ENCODE measurements at regions not wholly inside any gene's neighbourhood (a gene's known extent, or its start where the extent isn't known, plus 50 kb on each side); places are given as distances from the start of the nearest gene placed in this dataset.

DNA sequence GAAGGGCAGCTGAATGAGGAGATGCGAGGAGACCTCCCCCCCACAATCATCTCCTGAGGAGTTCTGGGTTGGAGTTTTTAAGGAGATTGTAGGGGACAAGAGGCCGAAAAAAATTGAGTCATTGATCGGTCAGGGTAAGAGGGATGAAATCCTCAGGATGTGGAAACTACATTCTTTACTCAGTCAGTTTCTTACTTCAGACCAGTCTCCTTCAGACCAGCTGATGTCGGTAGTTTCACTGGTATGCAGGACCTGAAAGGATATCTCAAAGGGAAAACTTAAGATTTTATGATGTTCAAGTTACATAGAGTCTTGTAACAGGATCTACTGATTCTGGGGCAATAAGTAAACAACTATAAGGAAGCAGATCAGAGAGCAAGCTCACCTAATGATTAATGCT lies 51.7 kb upstream of the RFXAP start:
- Histone ChIP-seq H3K4me2 (ENCODE audit: insufficient read depth in 1 of 2, low read depth in 2 of 2, low read length in 2 of 2) (no peak overlapping the region), H3K56ac (replicated peaks; ENCODE audit: insufficient read length, low read depth, low read length) (no peak overlapping the region), H4K20me1 (replicated peaks in 1 of 2; ENCODE audit: control insufficient read depth in 1 of 2, insufficient read depth in 2 of 2, low read length in 2 of 2) (no peaks in the 10 kb centered on the region), H4K8ac (ENCODE audit: extremely low read depth, insufficient read depth, low read length) (no peak overlapping the region), H3K4ac (replicated peaks; ENCODE audit: insufficient read length, low read depth, low read length) (no peak overlapping the region), H2AK5ac (ENCODE audit: low read depth, low read length) (no peak overlapping the region), H2AFZ (ENCODE audit: low read length) (no peak overlapping the region), H3K79me1 (ENCODE audit: low read depth, low read length) (no peaks in the 10 kb centered on the region), H3K27ac (ENCODE audit: low read depth, low read length) (no peak overlapping the region), H3K36me3 (ENCODE audit: control insufficient read depth in 2 of 4, insufficient read depth in 4 of 4, low read length in 3 of 4) (no peaks in the 10 kb centered on the region), H2BK5ac (ENCODE audit: low read depth, low read length) (no peak overlapping the region), H2BK15ac (ENCODE audit: low read length) (no peak overlapping the region), H2BK20ac (ENCODE audit: low read length) (no peak overlapping the region), H3K4me3 (ENCODE audit: extremely low read depth in 1 of 4, insufficient read depth in 2 of 4, low read depth in 3 of 4, low read length in 4 of 4) (no peak overlapping the region), H3K14ac (ENCODE audit: insufficient read length) (no peak overlapping the region), H4K5ac (ENCODE audit: insufficient read length, low read depth, low read length) (no peak overlapping the region), H4K91ac (replicated peaks; ENCODE audit: insufficient read length, low read length) (no peak overlapping the region), H3K18ac (ENCODE audit: extremely low read depth, low read length) (no peak overlapping the region), H3K9me3 (ENCODE audit: insufficient read depth in 2 of 2, low read depth in 1 of 2, low read length in 1 of 2) (peaks cover 0 to 3% of the 10 kb centered on the region in 2 experiments; a peak in 1 of 4 replicates), H2BK12ac (ENCODE audit: low read depth, low read length) (no peak overlapping the region), H2BK120ac (replicated peaks; ENCODE audit: low read depth, low read length) (no peak overlapping the region), H3K9ac (replicated peaks in 1 of 4; ENCODE audit: extremely low read depth in 1 of 4, low read depth in 3 of 4, low read length in 3 of 4) (no peak overlapping the region), H3K27me3 (replicated peaks in 1 of 4; ENCODE audit: control insufficient read depth in 3 of 4, extremely low read depth in 1 of 4, insufficient read depth in 3 of 4, low read length in 3 of 4) (no peaks in the 10 kb centered on the region), H3K23ac (ENCODE audit: insufficient read length) (no peak overlapping the region), H3K79me2 (ENCODE audit: control insufficient read depth in 1 of 2, insufficient read depth in 2 of 2, low read length in 2 of 2) (no peaks in the 10 kb centered on the region), H3K4me1 (replicated peaks in 1 of 4; ENCODE audit: control insufficient read depth in 3 of 4, insufficient read depth in 4 of 4, low read length in 3 of 4) (peaks cover 0 to 5% (median 0%) of the 10 kb centered on the region in 4 experiments; a peak in 2 of 7 replicates), H3K23me2 (ENCODE audit: low read depth, low read length) (no peaks in the 10 kb centered on the region)
- ChIA-PET POLR2A (ENCODE audit: partially characterized antibody) (interaction anchor here (0.8 kb wide), 1 partner anchor 12 kb away, joined by 3 read pairs; no protein-coding TSS in a partner anchor), CTCF (ENCODE audit: partially characterized antibody) (interaction anchor here (1.3 kb wide), 1 partner anchor 74 kb away, joined by 3 read pairs; no protein-coding TSS in a partner anchor)
- DNase-seq (ENCODE audit: low read depth in 1 of 2, low spot score in 2 of 2): no peak
- no peak for TF ChIP-seq CTBP2 (IDR thresholded peaks at IDR 0.05; ENCODE audit: borderline replicate concordance, insufficient read depth, insufficient read length, low read length)
- TF ChIP-seq BACH1 (IDR thresholded peaks at IDR 0.05; ENCODE audit: low read length): no peak
- TF ChIP-seq GABPA (IDR thresholded peaks at IDR 0.05; ENCODE audit: borderline replicate concordance, insufficient read depth, low read length): no peak
- no peak for TF ChIP-seq PHF8 (conservative IDR thresholded peaks at IDR 0.05; ENCODE audit: low read depth, low read length)
- TF ChIP-seq TAF7 (optimal IDR thresholded peaks at IDR 0.05; ENCODE audit: borderline replicate concordance, low read depth, low read length): no peak
- no peak for TF ChIP-seq EGR1 (IDR thresholded peaks at IDR 0.05; ENCODE audit: borderline replicate concordance, low read depth, low read length)
- no peak for TF ChIP-seq CBX8 (IDR thresholded peaks at IDR 0.05; ENCODE audit: borderline replicate concordance, low read depth, low read length)
- TF ChIP-seq SP4 (IDR thresholded peaks at IDR 0.05; ENCODE audit: low read length): no peak
- TF ChIP-seq EZH2 (IDR thresholded peaks at IDR 0.05; ENCODE audit: low read depth, low read length, severe bottlenecking): no peak
- no peak for TF ChIP-seq ZNF274 (IDR thresholded peaks at IDR 0.05; ENCODE audit: borderline replicate concordance, extremely low read depth, low read length)
- TF ChIP-seq SP1 (IDR thresholded peaks at IDR 0.05; ENCODE audit: low read depth, low read length): no peak
- FAIRE-seq: no peak
- 92% methylated on average over 4 of the region's 4 CpGs; no CpG with 5 or more reads in 1 of the 2 experiments for WGBS, 2 experiments (ENCODE audit: extremely low coverage in 1 of 2, insufficient coverage in 1 of 2, insufficient read length in 1 of 2, insufficient replicate concordance in 2 of 2, low coverage in 1 of 2, low lambda C conversion rate in 2 of 2, missing lambda C conversion rate in 1 of 2)

Measured in H1 (cell line).